NCI-H1092 (cell line): ENCODE measurements at regions not wholly inside any gene's neighbourhood (a gene's known extent, or its start where the extent isn't known, plus 50 kb on each side); places are given as distances from the start of the nearest gene placed in this dataset.
"Not testable (repeated sequence)": the region's sequence is repeated elsewhere in the genome, so short reads cannot be mapped to it uniquely, and the experiment has no call there.

Source experiments
- DNase-seq: peaks from one replicate; lab custom pipeline; 2025; lab: John Stamatoyannopoulos, UW

GRCh38 chr18:46229641-46230040 is 125.5 kb downstream of the HAUS1 start:
- DNase-seq: not testable (repeated sequence)

DNA sequence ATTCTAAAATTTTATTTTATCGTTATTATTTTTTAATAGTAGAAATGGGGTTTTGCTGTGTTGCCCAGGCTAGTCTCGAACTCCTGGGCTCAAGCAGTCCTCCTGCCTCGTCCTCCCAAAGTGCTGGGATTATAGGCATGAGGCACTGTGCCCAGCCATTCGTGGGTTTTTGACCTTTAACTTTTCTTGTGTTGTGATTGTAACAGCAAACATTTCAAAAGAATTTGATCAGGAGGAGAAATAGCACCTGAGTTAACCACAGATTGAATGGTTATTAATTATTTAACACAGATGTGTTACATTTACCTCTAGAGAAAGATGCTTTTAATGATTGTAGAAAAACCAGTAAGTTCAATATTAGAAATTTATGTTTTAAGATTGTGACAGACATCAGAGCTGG is 132.0 kb downstream of the HAUS1 start:
- DNase-seq: no peak

- no peak for DNase-seq
These were observed 133.7 kb downstream of the HAUS1 start for GRCh38 chr18:46237891-46238290.

- no peak for DNase-seq
These were observed 135.4 kb downstream of the HAUS1 start for GRCh38 chr18:46239549-46239948.

- no peak for DNase-seq
These were observed 135.8 kb downstream of the HAUS1 start for GRCh38 chr18:46239998-46240397.

GRCh38 chr18:46241393-46241792 is 137.2 kb downstream of the HAUS1 start:
- not testable (repeated sequence) for DNase-seq

- no peak for DNase-seq
These were observed 138.0 kb downstream of the HAUS1 start for GRCh38 chr18:46242183-46242582.

- DNase-seq: no peak
These were observed 138.9 kb downstream of the HAUS1 start for GRCh38 chr18:46243095-46243494.

GRCh38 chr18:46243673-46244072 is 139.5 kb downstream of the HAUS1 start:
- no peak for DNase-seq

DNA sequence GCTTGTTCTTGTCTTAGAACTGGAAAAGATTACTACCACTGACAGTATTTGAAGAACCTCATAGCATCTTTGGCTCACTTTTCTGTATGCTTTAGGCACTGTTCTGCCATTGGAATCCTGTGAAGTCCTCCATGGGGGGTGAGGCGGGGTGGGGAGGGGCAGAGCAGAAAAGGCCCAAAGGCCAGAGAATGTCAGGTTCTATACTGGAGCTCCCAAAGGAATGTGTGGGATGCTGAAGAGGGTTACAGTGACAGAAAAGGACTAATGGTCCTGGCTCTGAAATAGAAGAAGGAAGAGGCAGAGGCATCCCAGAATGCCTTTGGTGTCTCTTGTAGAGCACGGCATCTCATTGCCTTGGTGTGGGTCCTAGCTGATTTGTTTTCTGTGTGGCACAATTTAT is 141.9 kb downstream of the HAUS1 start:
- no peak for DNase-seq

DNA sequence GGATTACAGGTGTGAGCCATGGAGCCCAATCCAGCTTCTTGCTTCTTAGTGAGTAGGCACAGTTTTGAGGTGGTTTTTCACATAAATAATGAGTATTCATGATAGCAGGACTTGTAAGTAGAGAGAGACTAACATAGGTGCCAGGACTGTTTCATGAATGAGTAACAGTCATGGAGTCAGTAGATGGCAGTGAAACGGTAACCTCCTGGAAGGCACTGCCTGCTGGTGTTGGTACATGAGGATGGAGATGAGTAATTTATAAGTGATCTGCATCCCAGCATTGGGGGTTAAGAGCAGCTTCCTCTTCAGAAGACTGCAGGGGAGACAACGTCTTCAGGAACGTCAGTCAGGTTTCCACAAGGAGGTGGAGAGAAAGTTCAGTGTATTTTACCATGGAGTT is 143.8 kb downstream of the HAUS1 start:
- DNase-seq: no peak

GRCh38 chr18:46250084-46250811 is 146.1 kb downstream of the HAUS1 start:
- no peak for DNase-seq

- DNase-seq: no peak
These were observed 146.6 kb downstream of the HAUS1 start for GRCh38 chr18:46250812-46251173.

DNA sequence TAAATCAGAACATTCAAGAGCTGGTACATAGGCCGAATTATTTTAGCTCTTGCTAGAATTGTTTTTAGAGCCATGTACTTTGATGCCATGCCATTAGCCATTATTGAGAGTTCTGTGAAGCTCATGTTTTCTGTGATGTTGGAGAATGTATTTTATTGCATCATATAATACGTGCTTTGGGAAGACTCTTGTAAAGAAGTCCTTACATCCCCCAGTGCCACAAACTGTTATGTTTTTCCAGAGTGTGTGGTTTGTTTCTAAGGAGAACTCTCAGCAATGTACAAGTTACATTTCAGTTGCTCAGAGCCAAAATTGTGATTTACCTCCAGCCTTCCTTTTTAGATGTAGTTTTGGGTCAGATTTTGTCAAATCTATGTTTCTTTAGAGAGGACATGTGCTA is 148.6 kb downstream of the HAUS1 start:
- no peak for DNase-seq

GRCh38 chr18:46253498-46253897 is 149.3 kb downstream of the HAUS1 start:
- no peak for DNase-seq

GRCh38 chr18:46256078-46256477 is 151.9 kb downstream of the HAUS1 start:
- DNase-seq: no peak

- no peak for DNase-seq
These were observed 153.2 kb downstream of the HAUS1 start for GRCh38 chr18:46257366-46257765.

- no peak for DNase-seq
These were observed 156.1 kb downstream of the HAUS1 start for GRCh38 chr18:46260016-46260878.

DNA sequence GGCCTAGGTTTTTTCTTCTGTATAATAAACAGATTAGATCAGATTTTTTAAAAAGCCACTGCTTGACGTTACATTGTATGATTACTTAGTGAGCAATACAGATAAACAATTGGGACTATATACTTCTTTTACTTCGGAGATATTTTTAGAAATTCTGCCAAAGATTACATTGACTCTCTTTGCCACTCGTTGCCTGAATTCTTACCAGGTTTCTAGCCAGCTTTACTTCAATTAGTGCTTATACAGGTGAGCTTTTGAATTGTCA is 156.6 kb downstream of the HAUS1 start:
- DNase-seq: no peak

DNA sequence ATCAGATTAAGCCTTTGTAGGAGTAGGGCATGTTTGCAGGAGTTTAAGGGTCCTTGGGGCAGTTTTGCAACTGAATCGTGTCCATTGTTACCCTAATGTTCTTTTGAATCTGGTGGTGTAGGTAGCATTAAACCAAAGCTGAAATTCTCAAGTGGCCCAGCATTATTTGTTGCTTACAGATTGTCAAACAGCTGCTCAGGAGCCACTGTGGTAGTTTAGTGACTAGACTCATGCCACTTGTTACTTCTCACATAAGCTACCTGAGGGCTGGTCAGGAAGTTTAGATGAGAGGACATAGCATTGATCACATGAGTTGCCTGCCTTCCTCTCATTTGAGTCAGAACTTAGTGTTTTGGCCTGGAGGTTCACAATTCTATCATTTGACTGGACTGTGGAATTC is 157.6 kb downstream of the HAUS1 start:
- DNase-seq: no peak

GRCh38 chr18:46262856-46263255 is 158.7 kb downstream of the HAUS1 start:
- no peak for DNase-seq

- no peak for DNase-seq
These were observed 160.1 kb downstream of the HAUS1 start for GRCh38 chr18:46264255-46264654.

- no peak for DNase-seq
These were observed 161.3 kb downstream of the HAUS1 start for GRCh38 chr18:46265196-46266156.
